ENCODE measurements at regions not wholly inside any gene's neighbourhood (a gene's known extent, or its start where the extent isn't known, plus 50 kb on each side); places are given as distances from the start of the nearest gene placed in this dataset.

DNA sequence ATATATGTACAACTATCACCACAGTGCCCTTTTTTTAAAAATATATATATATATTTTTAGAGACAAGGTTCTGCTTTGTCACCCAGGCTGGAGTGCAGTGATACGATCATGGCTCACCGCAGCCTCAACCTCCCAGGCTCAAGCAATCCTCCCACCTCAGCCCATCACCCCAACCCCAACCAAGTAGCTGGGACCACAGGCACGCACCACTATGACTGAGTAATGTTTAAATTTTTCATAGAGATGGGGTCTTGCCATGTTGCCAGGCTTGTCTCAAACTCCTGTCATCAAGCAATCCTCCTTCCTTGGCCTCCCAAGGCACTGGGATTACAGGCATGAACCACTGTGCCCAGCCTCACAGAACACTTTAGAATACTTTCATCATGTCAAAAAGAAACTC, 234.9 kb downstream of the SH2D4B start:
- Histone ChIP-seq H3K4me3 (ENCODE audit: low read depth, low read length, poor library complexity, severe bottlenecking) (no peak overlapping the region), H3K4me2 (ENCODE audit: low read length) (no peak overlapping the region), H3K4me1 (ENCODE audit: insufficient read depth, low read length, severe bottlenecking) (no peaks in the 10 kb centered on the region), H3K9ac (ENCODE audit: low read length) (no peak overlapping the region), H3K79me2 (ENCODE audit: insufficient read depth, low read length) (no peaks in the 10 kb centered on the region), H3K9me2 (ENCODE audit: low read depth, low read length) (no peaks in the 10 kb centered on the region), H3K36me3 (ENCODE audit: insufficient read depth, low read length) (no peaks in the 10 kb centered on the region), H3F3A (ENCODE audit: insufficient read depth, low read length) (no peaks in the 10 kb centered on the region), H4K20me1 (ENCODE audit: insufficient read depth, low read length) (no peaks in the 10 kb centered on the region), H3K27ac (ENCODE audit: low read depth, low read length, poor library complexity, severe bottlenecking) (no peak overlapping the region), H2AFZ (ENCODE audit: low read length) (no peak overlapping the region), H3K9me3 (ENCODE audit: low read length) (no peaks in the 10 kb centered on the region), H3K27me3 (ENCODE audit: insufficient read depth, low read length) (no peaks in the 10 kb centered on the region)
- TF ChIP-seq, protein P1, sequence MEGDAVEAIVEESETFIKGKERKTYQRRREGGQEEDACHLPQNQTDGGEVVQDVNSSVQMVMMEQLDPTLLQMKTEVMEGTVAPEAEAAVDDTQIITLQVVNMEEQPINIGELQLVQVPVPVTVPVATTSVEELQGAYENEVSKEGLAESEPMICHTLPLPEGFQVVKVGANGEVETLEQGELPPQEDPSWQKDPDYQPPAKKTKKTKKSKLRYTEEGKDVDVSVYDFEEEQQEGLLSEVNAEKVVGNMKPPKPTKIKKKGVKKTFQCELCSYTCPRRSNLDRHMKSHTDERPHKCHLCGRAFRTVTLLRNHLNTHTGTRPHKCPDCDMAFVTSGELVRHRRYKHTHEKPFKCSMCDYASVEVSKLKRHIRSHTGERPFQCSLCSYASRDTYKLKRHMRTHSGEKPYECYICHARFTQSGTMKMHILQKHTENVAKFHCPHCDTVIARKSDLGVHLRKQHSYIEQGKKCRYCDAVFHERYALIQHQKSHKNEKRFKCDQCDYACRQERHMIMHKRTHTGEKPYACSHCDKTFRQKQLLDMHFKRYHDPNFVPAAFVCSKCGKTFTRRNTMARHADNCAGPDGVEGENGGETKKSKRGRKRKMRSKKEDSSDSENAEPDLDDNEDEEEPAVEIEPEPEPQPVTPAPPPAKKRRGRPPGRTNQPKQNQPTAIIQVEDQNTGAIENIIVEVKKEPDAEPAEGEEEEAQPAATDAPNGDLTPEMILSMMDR (IDR thresholded peaks at IDR 0.05; ENCODE audit: low read length) = no peak
- no peak for TF ChIP-seq EZH2 (IDR thresholded peaks at IDR 0.05; ENCODE audit: borderline replicate concordance, low read length)

DNA sequence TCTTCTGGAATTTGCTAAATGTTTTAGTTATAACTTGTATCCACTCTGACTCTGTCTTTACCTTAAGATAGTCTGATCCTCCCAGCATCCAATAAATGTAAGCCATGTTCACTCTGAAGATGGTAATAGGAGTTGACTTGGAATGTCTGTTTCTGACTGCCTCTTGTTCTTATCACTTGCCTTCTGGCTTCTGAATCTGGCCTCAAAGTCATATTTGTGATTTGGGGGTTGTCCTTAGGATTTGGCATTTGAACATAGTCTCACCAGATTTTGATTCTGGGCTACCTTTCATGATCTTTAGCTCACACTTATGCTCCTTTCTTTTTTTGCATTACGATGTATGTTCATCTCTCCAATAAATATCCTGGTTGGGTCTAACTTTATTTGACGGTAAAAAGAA, 247.0 kb downstream of the SH2D4B start:
- H2AFZ ChIP-seq (ENCODE audit: low read length) = no peak overlapping the region
- no peak overlapping the region for H3K4me2 ChIP-seq (ENCODE audit: low read length)
- H3K4me3 ChIP-seq (ENCODE audit: low read depth, low read length, poor library complexity, severe bottlenecking) = no peak overlapping the region
- H3K4me1 ChIP-seq (ENCODE audit: insufficient read depth, low read length, severe bottlenecking) = no peaks in the 10 kb centered on the region
- H3K27ac ChIP-seq (ENCODE audit: low read depth, low read length, poor library complexity, severe bottlenecking) = no peak overlapping the region
- no peaks in the 10 kb centered on the region for H3F3A ChIP-seq (ENCODE audit: insufficient read depth, low read length)
- H3K27me3 ChIP-seq (ENCODE audit: insufficient read depth, low read length) = no peaks in the 10 kb centered on the region
- no peaks in the 10 kb centered on the region for H4K20me1 ChIP-seq (ENCODE audit: insufficient read depth, low read length)
- H3K9ac ChIP-seq (ENCODE audit: low read length) = no peak overlapping the region
- no peaks in the 10 kb centered on the region for H3K9me2 ChIP-seq (ENCODE audit: low read depth, low read length)
- TF ChIP-seq EZH2 (IDR thresholded peaks at IDR 0.05; ENCODE audit: borderline replicate concordance, low read length) = no peak
- TF ChIP-seq, protein P1 (IDR thresholded peaks at IDR 0.05; ENCODE audit: low read length) = no peak
- H3K79me2 ChIP-seq (ENCODE audit: insufficient read depth, low read length) = no peaks in the 10 kb centered on the region
- no peaks in the 10 kb centered on the region for H3K36me3 ChIP-seq (ENCODE audit: insufficient read depth, low read length)
- H3K9me3 ChIP-seq (ENCODE audit: low read length) = no peaks in the 10 kb centered on the region

DNA sequence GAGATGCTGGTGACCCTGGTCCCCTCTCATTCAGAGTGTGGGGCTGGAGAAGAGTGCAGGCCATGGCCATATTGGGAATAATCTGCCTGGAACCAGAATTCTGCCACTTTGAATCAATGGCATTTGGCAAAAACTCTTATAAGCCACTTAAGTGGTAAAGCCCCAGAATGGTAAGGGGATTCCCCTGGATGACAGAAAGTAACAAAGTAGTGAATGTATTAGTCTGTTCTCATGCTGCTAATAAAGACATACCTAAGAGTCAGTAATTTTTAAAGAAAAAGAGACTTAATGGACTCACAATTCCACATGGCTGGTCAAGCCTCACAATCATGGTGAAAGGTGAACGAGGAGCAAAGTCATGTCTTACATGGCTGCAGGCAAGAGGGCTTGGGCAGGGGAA, 248.6 kb downstream of the SH2D4B start:
- no peaks in the 10 kb centered on the region for H3K9me3 ChIP-seq (ENCODE audit: low read length)
- no peaks in the 10 kb centered on the region for H3K36me3 ChIP-seq (ENCODE audit: insufficient read depth, low read length)
- H3K4me3 ChIP-seq (ENCODE audit: low read depth, low read length, poor library complexity, severe bottlenecking) = no peak overlapping the region
- H3K9me2 ChIP-seq (ENCODE audit: low read depth, low read length) = no peaks in the 10 kb centered on the region
- no peak overlapping the region for H3K9ac ChIP-seq (ENCODE audit: low read length)
- H3K27me3 ChIP-seq (ENCODE audit: insufficient read depth, low read length) = no peaks in the 10 kb centered on the region
- TF ChIP-seq EZH2 (IDR thresholded peaks at IDR 0.05; ENCODE audit: borderline replicate concordance, low read length) = no peak
- TF ChIP-seq, protein P1 (IDR thresholded peaks at IDR 0.05; ENCODE audit: low read length) = no peak
- H4K20me1 ChIP-seq (ENCODE audit: insufficient read depth, low read length) = no peaks in the 10 kb centered on the region
- H3K79me2 ChIP-seq (ENCODE audit: insufficient read depth, low read length) = no peaks in the 10 kb centered on the region
- H3K4me2 ChIP-seq (ENCODE audit: low read length) = no peak overlapping the region
- no peak overlapping the region for H3K27ac ChIP-seq (ENCODE audit: low read depth, low read length, poor library complexity, severe bottlenecking)
- H3K4me1 ChIP-seq (ENCODE audit: insufficient read depth, low read length, severe bottlenecking) = no peaks in the 10 kb centered on the region
- H2AFZ ChIP-seq (ENCODE audit: low read length) = no peak overlapping the region
- H3F3A ChIP-seq (ENCODE audit: insufficient read depth, low read length) = no peaks in the 10 kb centered on the region
